Transverse colon (tissue), 4 donors: ENCODE measurements at regions not wholly inside any gene's neighbourhood (a gene's known extent, or its start where the extent isn't known, plus 50 kb on each side); places are given as distances from the start of the nearest gene placed in this dataset.

ENCODE experiments used
- DNase-seq: peaks from one replicate; pipeline ENCODE4 v3.0.0-alpha.2; 2019
- H3K27ac ChIP-seq, 4 donors: fragments of 200-600 bp; sonication (generic); 2 replicates each; pipeline ENCODE4 v1.5.1; 2016 to 2018; ENCODE audit warnings: inconsistent platforms in 4 of 4
- H3K27me3 ChIP-seq: fragments of 200-600 bp; sonication (generic); 2 replicates; pipeline ENCODE4 v1.5.1; 2017; ENCODE audit warnings: inconsistent platforms
- H3K36me3 ChIP-seq, 4 donors: fragments of 200-600 bp; sonication (generic); 2 replicates each; pipeline ENCODE4 v1.5.1; 2017 to 2019; ENCODE audit warnings: inconsistent platforms in 4 of 4
- H3K4me1 ChIP-seq, 4 donors: fragments of 200-600 bp; sonication (generic); 2 replicates each; pipeline ENCODE4 v1.5.1; 2017 to 2020; ENCODE audit warnings: inconsistent platforms in 4 of 4
- H3K4me3 ChIP-seq, 4 donors: fragments of 200-600 bp; sonication (generic); 1 replicate in 1 of 4; 2 replicates in 3 of 4; pipeline versions ENCODE4 v1.5.1 to v1.6.1; 2017 to 2019; ENCODE audit warnings: inconsistent platforms in 4 of 4
- H3K9me3 ChIP-seq, 2 donors: fragments of 200-600 bp; sonication (generic); 2 replicates each; pipeline ENCODE4 v1.5.1; 2017 to 2019; ENCODE audit warnings: inconsistent platforms in 2 of 2
- CTCF ChIP-seq, 5 experiments: fragments of 200-600 bp in 3 of 5; fragments of 450-650 bp in 2 of 5; sonication (generic) in 3 of 5; IDR thresholded peaks; 1 replicate in 2 of 5; 2 replicates in 3 of 5; pipeline ENCODE4 v1.5.1; 2016 to 2017; ENCODE audit warnings: antibody characterized with exemption in 5 of 5, inconsistent platforms in 3 of 5, mild to moderate bottlenecking in 2 of 5, moderate library complexity in 1 of 5
- EP300 ChIP-seq: sonication (generic); formaldehyde crosslinking; IDR thresholded peaks from one replicate; pipeline ENCODE4 v1.6.1; 2017; ENCODE audit warnings: antibody characterized with exemption, low read depth
- POLR2A ChIP-seq: fragments of 450-650 bp; IDR thresholded peaks from one replicate; pipeline ENCODE4 v1.6.1; 2016; ENCODE audit warnings: antibody characterized with exemption, mild to moderate bottlenecking, moderate library complexity
- POLR2AphosphoS5 ChIP-seq, 3 donors: sonication (generic); formaldehyde crosslinking; IDR thresholded peaks; one replicate each; pipeline ENCODE4 v1.6.1; 2016; ENCODE audit warnings: antibody characterized with exemption in 3 of 3
- WGBS, 2 donors: methylation state at CpG; one replicate each; pipeline ENCODE4 v1.1.5; 2018; ENCODE audit warnings: low coverage in 1 of 2; 5-methylcytosine and 5-hydroxymethylcytosine counted together
- in situ Hi-C, 4 donors: fragments of 200-750 bp; cut with MboI; loops; one replicate each; pipeline versions ENCODE4 v1.15.0 to v1.15.1; 2017; ENCODE audit warnings: low sequenced_read_pairs in 3 of 4, low pct_ligation_motif_present in 1 of 4, low pct_unique_long_range_greater_than_20kb in 1 of 4
- intact Hi-C: fragments of 100-400 bp; cut with DNase I; formaldehyde crosslinking; loops from one replicate; pipeline ENCODE4 v1.15.1; 2023; ENCODE audit warnings: low total_unique reads

GRCh38 chr2:236336575-236337464 lies 72.6 kb upstream of the ASB18 start:
- Histone ChIP-seq H3K27me3 (no peaks in the 10 kb centered on the region), H3K4me3 (no peak overlapping the region), H3K27ac (peak overlapping the region in 1 of 4 donors; percentile 5), H3K4me1 (peaks cover 0 to 6% (median 2%) of the 10 kb centered on the region in 4 donors), H3K36me3 (no peaks in the 10 kb centered on the region), H3K9me3 (no peaks in the 10 kb centered on the region)
- intact Hi-C loops: no loop called here
- in situ Hi-C loops: no loop called here
- 86 to 87% methylated on average over 17 to 30 of the region's 30 CpGs for WGBS, 2 donors
- no peak for DNase-seq
- TF ChIP-seq POLR2AphosphoS5 (IDR thresholded peaks at IDR 0.05) (no peak), CTCF (IDR thresholded peaks at IDR 0.05) (no peak), EP300 (no peak), POLR2A (no peak)

GRCh38 chr2:236337465-236338325 lies 73.5 kb upstream of the ASB18 start:
- intact Hi-C loops (no loop called here), in situ Hi-C loops (no loop called here)
- Histone ChIP-seq H3K4me1 (peaks cover 0 to 6% (median 2%) of the 10 kb centered on the region in 4 donors), H3K36me3 (no peaks in the 10 kb centered on the region), H3K4me3 (no peak overlapping the region), H3K27ac (peak overlapping the region in 1 of 4 donors; percentile 5), H3K27me3 (no peaks in the 10 kb centered on the region), H3K9me3 (no peaks in the 10 kb centered on the region)
- WGBS, 2 donors: 50 to 74% methylated on average over 4 to 19 of the region's 19 CpGs
- no peak for DNase-seq
- no peak for TF ChIP-seq EP300
- TF ChIP-seq CTCF (IDR thresholded peaks at IDR 0.05): peak in 1 of 5 experiments; percentile 11

GRCh38 chr2:236338495-236339184 lies 74.4 kb upstream of the ASB18 start:
- Histone ChIP-seq H3K4me1 (peaks cover 0 to 6% (median 2%) of the 10 kb centered on the region in 4 donors), H3K27me3 (no peaks in the 10 kb centered on the region), H3K27ac (peak overlapping the region in 1 of 4 donors; percentile 10), H3K9me3 (no peaks in the 10 kb centered on the region), H3K4me3 (no peak overlapping the region), H3K36me3 (no peaks in the 10 kb centered on the region)
- DNase-seq: no peak
- intact Hi-C loops: no loop called here
- in situ Hi-C loops: no loop called here
- WGBS, 2 donors: 31 to 33% methylated on average over 6 to 12 of the region's 12 CpGs
- no peak for TF ChIP-seq EP300

GRCh38 chr2:236340251-236340650 lies 76.0 kb upstream of the ASB18 start:
- intact Hi-C loops (no loop called here), in situ Hi-C loops (no loop called here)
- Histone ChIP-seq H3K4me3 (no peak overlapping the region), H3K4me1 (peaks cover 0 to 6% (median 2%) of the 10 kb centered on the region in 4 donors), H3K36me3 (no peaks in the 10 kb centered on the region), H3K27ac (no peak overlapping the region), H3K9me3 (no peaks in the 10 kb centered on the region), H3K27me3 (no peaks in the 10 kb centered on the region)
- WGBS, 2 donors: 87 to 94% methylated on average over 5 to 6 of the region's 6 CpGs
- no peak for DNase-seq
- no peak for TF ChIP-seq EP300
- TF ChIP-seq POLR2A: no peak
- TF ChIP-seq CTCF (IDR thresholded peaks at IDR 0.05): no peak
- TF ChIP-seq POLR2AphosphoS5 (IDR thresholded peaks at IDR 0.05): no peak
